Putamen (tissue), 1 donor: ENCODE measurements at regions not wholly inside any gene's neighbourhood (a gene's known extent, or its start where the extent isn't known, plus 50 kb on each side); places are given as distances from the start of the nearest gene placed in this dataset.

Experiments
- DNase-seq: peaks from one replicate; pipeline ENCODE4 v3.0.0-alpha.2; 2016; ENCODE audit warnings: low spot score

- no peak for DNase-seq
These were observed 271.5 kb upstream of the FAM241A start for GRCh38 chr4:111873801-111874200.

- DNase-seq = no peak
These were observed 265.7 kb upstream of the FAM241A start for GRCh38 chr4:111879539-111879938.

- no peak for DNase-seq
These were observed 265.1 kb upstream of the FAM241A start for GRCh38 chr4:111880116-111880515.

DNA sequence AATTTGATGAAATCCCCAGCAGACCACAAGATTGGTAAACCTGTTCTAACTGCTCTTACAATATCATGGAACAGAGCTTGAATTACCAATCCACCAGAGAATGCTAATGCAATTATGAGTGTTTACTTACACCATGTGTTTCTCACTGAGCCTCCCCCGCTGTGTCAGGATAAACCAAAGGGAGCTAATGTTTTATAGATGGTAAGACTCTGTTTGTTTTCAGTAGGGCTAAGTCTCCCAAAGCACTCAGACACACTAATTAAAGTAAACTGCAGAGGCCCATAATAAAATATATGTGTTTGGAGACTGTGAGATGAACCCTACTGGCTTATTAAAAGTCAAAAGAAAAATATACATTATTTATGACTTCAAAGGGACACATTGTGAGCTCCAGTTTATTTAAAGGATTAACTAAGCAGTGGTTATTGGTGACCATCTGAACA is 261.7 kb upstream of the FAM241A start:
- DNase-seq = no peak

DNA sequence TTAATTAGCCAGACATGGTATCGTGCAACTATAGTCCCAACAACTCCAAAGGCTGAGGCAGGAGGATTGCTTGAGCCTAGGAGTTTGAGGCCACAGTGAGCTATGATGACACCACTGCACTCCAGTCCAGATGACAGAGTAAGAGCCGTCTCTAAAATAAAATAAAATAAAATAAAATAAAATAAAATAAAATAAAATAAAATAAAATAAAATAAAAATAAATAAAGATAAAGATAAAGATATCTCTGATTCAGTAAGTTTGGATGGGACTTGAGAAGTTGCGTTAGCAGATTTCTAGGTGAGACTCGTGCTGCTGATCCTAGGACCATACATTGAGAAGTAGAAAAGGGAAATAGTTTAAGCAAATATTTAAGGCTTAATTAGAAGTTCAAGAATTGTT is 254.8 kb upstream of the FAM241A start:
- no peak for DNase-seq

GRCh38 chr4:111905511-111905910 is 239.7 kb upstream of the FAM241A start:
- no peak for DNase-seq

GRCh38 chr4:111919639-111920038 is 225.6 kb upstream of the FAM241A start:
- DNase-seq = no peak

DNA sequence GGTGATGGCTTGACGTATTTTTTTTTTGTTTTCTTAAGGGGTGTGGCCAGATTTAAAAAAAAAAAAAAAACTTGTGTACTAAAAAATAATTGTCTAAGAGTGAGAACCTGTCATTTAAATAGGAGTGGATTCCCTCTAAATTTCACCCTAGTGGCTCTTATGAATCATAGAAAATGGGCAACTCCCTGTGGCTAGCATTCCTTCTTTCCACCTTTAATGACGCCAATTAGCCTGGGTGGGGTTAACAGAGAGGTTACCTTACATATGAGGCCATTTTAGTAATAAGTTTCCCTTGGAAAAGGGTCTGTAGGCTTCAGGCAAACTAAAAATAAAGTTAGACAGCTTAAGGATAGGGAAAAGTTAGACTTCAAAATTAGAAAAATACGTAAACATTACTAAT is 223.5 kb upstream of the FAM241A start:
- no peak for DNase-seq

GRCh38 chr4:111923786-111924185 is 221.5 kb upstream of the FAM241A start:
- no peak for DNase-seq

GRCh38 chr4:111924696-111925095 is 220.6 kb upstream of the FAM241A start:
- no peak for DNase-seq

DNA sequence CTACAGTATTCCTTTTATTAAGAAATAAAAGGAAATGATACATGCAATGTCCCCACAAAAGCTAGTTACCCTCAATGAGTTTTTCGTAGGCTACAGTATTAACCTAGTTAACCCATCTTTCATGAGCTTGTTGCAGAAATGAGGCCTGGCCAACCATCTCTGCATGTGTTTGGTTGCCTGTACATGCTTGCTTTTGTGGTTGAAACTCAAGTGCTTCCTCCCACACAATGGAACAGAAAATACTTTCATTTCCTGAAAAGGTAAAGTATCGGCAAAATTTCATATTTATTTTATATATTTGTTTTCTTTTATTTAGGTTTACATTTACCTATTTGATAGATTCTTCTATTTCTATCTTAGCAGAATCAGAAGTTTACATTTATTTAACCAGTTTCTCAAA is 214.6 kb upstream of the FAM241A start:
- no peak for DNase-seq

DNA sequence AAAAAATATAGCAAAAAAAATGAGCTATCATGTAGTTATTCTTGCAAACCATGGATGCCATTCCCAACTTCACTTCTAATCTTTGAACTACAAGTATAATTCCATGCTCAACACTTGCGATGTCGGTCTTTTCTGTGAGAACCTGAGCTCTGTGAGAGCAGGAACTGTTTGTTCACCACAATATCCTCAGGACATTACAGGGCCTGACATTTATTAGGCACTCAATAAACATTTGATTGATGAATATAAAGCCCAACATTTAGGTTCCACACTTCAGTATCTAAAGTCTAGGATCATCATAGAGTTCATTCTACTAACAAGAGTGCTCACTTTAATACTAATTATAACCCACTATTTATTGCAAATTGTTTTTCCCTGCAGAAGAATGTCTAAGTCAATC is 211.6 kb upstream of the FAM241A start:
- no peak for DNase-seq

DNA sequence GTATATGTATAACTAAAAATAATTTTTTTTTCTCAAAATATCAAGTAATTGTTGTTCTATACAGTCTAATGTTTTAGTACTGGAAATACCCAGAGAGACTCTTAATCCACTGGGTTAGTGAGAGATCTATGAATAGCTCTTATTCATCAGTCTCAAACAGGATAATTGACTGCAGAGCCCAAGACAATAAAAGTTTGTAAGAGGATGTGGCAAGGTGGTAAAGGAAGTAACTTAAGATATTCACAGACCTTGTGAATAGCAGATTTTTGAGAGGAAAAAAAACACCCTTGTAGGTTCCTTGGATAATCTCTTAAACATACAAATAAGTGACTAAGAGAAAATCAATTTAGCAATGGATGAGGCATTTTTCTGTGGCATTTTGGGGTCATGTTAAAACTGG is 210.9 kb upstream of the FAM241A start:
- DNase-seq = no peak

- DNase-seq = peak; percentile 16
These were observed 207.9 kb upstream of the FAM241A start for GRCh38 chr4:111937368-111937767.

DNA sequence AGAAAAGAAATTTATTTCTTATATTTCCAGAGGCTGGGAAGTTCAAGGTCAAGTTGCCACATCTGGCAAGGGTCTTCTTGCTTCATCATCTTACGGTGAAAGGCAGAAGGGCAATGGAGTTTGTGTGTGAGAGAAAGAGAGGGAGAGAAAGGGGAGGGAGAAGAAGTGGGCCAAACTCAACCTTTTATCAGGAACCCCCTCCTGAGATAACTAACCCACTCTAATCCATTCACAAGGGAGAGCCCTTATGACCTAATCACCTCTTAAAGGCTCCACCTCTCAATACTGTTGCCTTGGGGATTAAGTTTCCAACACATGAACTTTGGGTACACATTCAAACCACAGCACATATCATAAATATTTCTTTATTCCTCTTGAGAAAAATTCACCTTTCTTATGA is 203.3 kb upstream of the FAM241A start:
- no peak for DNase-seq

GRCh38 chr4:111943796-111944203 is 201.5 kb upstream of the FAM241A start:
- DNase-seq = no peak

GRCh38 chr4:111945014-111945413 is 200.2 kb upstream of the FAM241A start:
- no peak for DNase-seq

- DNase-seq = no peak
These were observed 198.5 kb upstream of the FAM241A start for GRCh38 chr4:111946800-111947199.

DNA sequence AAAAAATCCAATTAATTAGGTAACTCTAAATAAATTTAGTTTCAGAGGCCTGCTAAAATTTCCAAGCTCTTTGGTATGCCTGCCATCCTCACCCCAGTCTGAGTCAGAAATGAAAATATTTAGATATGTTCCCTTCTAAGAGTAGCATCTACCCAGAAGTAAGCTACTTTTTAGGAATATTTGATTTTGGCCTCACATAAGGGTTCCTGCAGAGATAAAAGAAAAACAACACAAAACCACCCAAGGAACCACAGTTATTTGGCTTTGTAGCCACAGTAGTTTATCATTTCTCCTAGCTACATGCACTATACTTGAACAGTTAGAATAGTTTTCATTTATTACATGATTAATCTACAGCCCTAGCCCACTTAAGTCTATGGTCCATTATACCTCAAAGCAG is 192.6 kb upstream of the FAM241A start:
- DNase-seq = no peak

- DNase-seq = no peak
These were observed 190.7 kb upstream of the FAM241A start for GRCh38 chr4:111954550-111954949.

GRCh38 chr4:111955001-111955400 is 190.3 kb upstream of the FAM241A start:
- no peak for DNase-seq

DNA sequence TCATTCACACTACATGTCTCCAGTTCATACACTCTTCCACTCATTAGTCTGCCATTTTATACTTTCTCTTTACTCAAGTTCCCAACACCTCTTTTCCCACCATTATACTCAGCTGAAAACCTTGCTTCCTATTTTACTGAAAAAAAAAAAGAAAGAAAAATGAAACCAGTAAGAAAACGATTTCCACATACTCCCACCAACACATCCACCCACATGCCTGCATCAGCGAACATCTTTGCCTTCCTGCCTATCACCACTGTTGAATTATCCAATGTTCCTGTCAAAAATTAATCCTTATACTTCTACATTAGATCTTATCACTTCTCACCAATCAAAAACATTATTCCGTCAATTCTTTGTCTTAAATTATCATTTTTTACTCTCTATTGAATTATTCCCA is 188.1 kb upstream of the FAM241A start:
- DNase-seq = peak; percentile 59

DNA sequence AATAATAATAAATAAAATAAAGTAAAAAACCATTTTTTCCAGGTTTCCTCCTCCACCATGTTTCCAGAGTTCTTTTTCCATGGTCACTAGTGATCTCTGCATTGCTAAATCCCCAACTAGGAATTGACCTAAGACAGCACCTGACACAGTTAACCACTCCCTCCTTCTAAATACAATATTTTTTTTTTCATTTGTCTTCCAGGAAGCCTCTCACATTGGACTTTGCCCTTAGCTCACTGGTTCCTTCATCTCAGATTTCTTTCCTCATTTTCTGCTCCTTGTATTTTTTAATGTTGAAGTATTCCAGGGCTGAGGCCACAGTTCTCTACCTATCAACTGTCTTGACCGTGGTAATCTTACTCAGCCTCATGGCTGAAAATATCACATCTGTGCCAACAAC is 187.3 kb upstream of the FAM241A start:
- DNase-seq = no peak

DNA sequence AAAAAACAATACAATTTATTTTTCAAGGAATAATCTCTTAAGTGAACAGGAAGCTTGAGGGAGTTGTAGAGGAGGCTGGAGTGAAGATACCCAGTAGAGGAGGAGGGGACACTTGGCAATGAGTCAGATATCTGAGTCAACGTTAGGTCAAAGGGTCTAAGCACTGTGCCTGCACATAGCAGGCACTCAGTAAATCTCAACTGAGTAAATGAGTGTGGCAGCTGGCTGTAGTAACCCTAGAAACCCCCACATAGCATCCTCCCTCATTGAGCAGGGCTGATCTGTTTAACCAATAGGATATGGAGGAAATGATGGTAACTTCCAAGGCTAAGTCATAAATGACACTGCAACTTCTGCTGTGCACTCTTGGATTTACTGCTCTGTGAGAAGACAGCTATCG is 186.0 kb upstream of the FAM241A start:
- no peak for DNase-seq

DNA sequence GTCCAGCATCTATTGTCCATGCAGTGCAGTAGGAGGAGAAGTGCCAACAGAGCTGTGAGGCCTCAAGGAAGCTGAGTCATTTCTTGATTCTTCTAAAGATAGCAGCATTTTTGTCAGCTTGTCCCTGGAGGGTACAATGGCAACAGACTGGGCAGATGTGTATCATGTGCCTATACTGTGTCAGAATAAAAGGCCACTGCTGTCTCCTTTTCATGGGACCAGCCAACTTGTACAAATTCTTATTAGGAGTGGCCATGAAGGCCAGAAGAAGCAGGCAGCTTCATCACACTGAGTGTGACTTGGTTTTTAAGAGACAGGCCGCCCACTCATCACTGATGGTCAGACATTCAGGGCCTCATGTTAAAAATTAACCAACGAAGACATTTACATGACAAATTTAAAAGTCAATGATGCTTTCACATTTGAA is 185.0 kb upstream of the FAM241A start:
- DNase-seq = no peak
